Cerebellar cortex (tissue), 1 donor: ENCODE measurements at regions not wholly inside any gene's neighbourhood (a gene's known extent, or its start where the extent isn't known, plus 50 kb on each side); places are given as distances from the start of the nearest gene placed in this dataset.
"Not testable (repeated sequence)": the region's sequence is repeated elsewhere in the genome, so short reads cannot be mapped to it uniquely, and the experiment has no call there.

Source experiments
- DNase-seq: peaks from one replicate; pipeline ENCODE4 v3.0.0-alpha.2; 2015; ENCODE audit warnings: low spot score

- DNase-seq, result no peak
Observed at GRCh38 chr6:68059899-68060298, 575.2 kb upstream of the ADGRB3 start.

- no peak for DNase-seq
Observed at GRCh38 chr6:68059261-68059660, 575.8 kb upstream of the ADGRB3 start.

- DNase-seq, result not testable (repeated sequence)
Observed at GRCh38 chr6:68056596-68056995, 578.5 kb upstream of the ADGRB3 start.

- DNase-seq, result no peak
Observed at GRCh38 chr6:68054756-68055155, 580.3 kb upstream of the ADGRB3 start.

DNA sequence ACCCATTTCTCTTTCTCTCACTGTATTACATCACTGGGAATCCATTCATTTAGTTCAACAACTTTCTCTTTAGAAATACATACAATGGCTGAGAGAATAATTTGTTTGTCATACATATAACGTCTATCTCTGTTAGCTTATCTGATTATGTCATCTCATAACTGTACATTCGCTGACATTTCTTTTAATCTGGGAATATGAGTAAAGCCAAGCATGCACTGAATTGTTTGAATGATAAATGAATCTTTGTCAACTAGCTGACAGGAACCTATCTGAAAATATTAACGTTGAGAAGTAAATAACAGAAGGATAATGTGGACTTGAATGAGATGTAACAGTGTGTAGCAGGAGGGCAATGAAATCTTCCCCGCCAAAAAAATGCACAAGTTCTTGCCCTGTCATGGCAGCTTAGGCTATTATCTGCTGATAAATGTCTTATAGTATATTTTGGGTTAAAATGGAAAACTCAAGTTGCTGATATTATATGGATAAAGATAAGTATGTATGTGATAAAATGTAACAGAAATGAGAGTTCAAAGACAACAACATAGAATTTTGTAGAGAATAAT, 581.2 kb upstream of the ADGRB3 start:
- DNase-seq, result no peak

DNA sequence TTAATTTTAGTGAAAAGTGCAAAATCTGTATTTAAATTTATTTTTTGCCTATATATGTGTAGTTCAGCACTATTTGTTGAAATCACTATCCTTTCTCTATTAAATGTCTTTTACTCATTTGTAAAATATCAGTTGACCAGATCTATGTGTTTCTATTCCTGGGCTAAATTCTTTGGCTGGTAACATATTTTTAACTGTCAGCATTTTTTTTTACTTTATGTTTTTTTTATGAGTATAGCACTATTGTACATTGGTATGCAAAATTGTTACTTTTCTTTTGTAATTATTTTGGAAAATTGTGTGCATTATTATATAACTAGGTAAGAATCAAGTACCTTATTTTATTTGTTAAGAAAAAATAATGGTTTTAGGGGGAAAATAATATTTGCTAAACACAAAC, 582.8 kb upstream of the ADGRB3 start:
- DNase-seq, result no peak

DNA sequence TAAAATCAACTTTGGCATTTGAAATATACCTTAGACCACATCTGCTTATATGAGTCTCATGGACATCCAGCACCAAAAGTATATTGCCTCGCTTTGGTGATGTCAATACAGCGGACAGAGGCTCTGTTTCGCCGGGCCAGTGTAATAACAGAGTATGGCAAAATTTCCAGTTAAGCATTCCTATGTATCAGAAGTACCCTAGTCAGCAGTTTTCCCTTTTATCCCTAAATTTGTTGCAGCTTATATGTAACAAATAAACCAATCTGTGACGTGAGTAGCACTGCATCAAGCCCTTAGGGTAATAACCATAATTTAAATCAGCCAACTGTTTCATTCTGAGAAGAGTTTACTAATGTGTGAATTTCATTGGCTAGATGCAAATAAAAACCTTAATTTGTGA, 585.5 kb upstream of the ADGRB3 start:
- DNase-seq, result no peak

DNA sequence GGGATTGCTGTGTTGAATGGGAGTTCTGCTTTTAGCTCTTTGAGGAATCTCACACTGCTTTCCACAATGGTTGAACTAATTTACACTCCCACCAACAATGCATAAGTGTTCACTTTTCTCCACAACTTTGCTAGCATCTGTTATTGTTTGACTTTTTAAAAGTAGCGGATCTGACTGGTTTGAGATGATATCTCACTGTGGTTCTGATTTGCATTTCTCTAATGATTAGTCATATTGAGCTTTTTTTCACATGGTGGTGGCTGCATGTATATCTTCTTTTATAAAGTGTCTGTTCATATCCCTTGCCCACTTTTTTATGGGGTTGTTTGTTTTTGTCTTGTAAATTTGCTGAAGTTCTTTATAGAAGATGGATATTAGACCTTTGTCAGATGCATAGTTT, 588.3 kb upstream of the ADGRB3 start:
- no peak for DNase-seq

DNA sequence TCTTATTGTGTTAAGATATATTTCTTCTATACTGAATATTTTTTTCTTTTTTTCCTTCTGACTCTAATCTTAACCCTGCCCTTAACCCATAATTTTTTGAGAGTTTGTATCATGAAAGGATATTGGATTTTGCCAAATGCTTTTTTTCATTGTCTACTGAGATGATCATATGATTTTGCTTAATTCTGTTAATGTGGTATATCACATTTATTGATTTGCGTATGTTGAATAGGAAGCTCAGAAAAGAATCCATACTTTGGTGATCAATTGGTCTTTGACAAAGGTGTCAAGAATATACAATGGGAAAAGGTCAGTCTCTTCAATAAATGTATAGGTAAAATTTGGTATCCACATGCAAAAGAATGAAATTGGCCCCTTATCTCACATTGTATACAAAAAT, 588.8 kb upstream of the ADGRB3 start:
- DNase-seq, result no peak

- DNase-seq, result no peak
Observed at GRCh38 chr6:68045193-68045592, 589.9 kb upstream of the ADGRB3 start.

DNA sequence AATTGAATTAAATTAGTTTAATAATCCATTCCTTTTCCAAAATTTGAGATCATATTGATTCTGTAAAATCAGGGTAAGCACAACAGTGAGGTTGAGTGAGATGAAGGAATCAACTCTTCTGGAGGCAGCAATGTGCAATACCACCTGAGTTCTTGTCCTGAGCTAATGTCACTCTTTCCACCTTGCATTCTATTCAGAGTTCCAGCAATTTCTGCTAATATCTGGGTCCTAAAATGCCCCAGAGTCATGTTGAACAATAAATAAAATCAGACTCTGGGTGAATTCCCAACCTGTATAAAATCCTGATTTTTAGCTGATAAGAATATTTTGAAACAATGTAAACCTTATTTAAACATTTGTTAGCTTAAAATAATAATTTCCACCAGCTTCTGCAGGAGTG, 590.8 kb upstream of the ADGRB3 start:
- no peak for DNase-seq

- DNase-seq, result no peak
Observed at GRCh38 chr6:68043122-68043398, 592.0 kb upstream of the ADGRB3 start.

DNA sequence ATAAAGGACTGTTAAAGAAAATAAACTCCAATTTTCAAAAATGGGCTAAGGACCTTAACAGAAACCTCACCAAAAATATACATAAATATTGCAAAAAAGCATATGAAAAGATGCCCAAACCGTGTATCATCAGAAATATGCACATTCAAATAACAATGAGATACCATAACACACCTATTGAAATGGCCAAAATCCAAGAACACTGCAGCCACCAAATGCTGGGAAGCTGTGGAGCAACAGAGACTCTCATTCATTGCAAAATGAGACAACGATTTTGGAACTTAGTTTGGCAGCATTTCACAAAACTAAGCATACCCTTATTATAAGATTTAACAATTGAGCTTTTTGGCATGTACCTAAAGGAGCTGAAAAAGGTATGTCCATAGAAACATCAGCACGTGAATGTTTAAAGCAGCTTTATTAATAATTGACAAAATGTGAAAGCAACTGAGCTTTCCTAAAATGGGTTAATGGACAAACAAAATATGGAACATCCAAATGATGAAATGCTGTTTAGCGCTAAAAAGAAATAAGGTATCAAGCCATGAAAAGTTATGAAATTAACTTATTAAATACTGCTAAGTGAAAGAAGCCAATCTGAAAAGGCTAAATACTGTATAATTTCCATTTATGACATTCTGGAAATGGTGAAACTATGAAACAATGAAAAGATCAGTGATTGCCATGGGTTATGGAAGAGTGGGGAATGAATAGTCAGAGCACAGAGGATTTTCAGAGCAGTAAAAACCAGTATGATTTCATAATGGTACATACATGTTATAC, 592.6 kb upstream of the ADGRB3 start:
- DNase-seq, result no peak

- no peak for DNase-seq
Observed at GRCh38 chr6:68040780-68041179, 594.3 kb upstream of the ADGRB3 start.

DNA sequence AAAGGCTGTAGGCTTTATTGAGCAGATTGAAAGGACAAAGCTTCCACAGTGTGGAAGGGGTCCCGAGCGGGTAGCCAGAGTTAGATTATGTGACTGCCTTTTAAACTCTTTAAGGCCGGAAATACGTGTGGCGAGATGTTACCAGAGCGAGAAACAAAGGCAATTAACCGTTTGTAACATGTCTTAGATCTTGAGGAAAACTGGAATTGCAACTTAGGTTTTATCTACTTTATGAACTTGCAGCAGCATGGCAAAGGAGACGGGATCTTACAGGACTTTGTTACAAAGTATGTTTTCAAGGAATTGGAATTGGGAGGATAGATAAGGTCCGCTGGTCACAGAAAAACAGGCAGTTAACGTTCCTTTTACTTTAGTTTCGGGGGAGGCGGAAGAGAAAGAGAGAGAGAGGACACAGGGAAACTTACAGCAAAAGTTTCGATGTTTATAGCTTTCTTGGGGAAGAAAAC, 594.7 kb upstream of the ADGRB3 start:
- no peak for DNase-seq

DNA sequence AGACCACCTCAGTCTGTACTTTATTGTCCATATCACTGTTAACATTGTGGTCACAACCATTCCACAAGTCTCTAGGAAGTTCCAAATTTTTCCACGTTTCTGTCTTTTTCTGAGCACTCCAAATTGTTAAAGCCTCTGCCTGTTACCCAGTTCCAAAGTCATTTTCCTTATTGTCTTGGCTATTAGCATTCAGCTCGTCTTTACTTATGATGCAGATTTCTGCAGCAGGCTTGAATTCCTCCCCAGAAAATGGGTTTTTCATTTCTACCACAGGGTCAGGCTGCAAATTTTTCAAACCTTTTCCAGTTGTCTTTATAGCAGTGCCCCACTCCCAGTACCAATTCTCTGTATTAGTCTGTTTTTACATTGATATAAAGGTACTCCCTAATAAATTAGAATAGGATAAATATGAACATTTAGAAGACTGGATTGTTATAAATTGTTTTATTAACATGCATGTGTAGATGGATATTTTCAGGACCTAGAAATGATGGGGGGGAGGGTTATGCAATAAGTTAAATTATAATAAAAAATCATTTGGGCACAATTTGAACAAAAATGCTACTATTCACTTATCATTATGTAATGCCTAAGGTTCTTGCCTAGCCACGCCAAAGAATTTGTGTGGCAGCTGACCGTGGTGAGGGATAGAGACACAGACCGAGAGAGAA, 595.3 kb upstream of the ADGRB3 start:
- DNase-seq, result no peak

DNA sequence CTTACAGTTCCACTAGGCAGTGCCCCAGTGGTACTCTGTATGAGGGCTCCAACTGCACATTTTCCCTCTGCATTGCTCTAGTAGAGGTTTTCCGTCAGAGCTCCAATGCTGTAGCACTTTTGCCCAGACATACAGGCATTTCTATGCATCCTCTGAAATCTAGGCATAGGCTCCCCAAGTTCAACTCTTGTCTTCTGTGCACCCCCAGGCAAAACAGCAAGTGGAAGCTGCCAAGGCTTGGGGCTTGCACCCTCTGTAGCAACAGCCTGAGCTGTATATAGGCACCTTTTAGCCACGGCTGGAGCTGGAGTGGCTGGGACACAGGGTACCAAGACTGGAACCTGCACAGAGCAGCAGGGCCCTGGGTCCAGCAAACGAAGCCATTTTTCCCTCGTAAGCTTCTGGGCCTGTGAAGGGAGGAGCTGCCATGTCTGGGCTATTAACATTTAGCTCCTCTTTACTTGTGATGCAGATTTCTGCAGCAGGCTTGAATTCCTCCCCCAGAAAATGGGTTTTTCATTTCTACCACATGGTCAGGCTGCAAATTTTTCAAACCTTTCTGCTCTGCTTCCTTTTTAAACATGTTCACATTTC, 596.2 kb upstream of the ADGRB3 start:
- no peak for DNase-seq

DNA sequence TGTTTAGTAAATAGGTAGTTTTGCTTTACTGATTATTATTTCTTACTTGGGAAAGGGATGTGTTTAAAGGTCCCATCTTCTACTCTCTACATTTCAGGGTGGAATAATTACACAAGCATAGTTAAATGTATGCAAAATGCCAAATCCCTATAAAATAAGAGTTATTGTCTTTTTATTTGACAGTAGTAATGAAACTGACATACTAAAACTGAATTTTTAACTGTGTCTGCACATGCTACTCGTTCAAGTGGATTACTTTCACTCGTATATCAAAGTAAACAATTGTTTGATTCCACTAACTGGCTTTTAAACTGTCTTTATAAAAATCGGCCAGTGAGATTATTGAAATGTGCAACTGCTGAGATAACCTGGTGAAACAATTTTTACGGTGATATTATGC, 602.9 kb upstream of the ADGRB3 start:
- DNase-seq, result no peak

- DNase-seq, result no peak
Observed at GRCh38 chr6:68031054-68031453, 604.0 kb upstream of the ADGRB3 start.

DNA sequence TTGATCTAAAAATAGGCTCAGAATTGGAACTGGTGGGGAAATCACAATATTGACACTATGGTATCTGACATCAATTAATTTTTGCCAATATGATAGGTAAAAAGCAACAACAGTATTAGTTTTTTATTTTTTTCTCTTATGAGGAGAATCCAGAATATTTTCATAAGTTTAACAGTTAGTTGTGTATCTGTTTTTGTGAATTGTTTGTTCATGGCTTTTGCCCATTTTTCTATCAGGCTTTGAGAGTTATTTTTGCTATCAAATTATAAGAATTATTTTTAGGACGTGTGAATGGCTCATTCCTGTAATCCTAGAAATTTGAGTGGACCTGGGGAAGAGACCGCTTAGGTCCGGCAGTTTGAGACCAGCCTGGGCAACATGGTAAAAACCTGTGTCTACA, 608.6 kb upstream of the ADGRB3 start:
- DNase-seq, result no peak

- no peak for DNase-seq
Observed at GRCh38 chr6:68025764-68026163, 609.3 kb upstream of the ADGRB3 start.

GRCh38 chr6:68024570-68025269, 610.4 kb upstream of the ADGRB3 start:
- DNase-seq, result no peak

- DNase-seq, result not testable (repeated sequence)
Observed at GRCh38 chr6:68022968-68023367, 612.1 kb upstream of the ADGRB3 start.
